ENCODE measurements at regions not wholly inside any gene's neighbourhood (a gene's known extent, or its start where the extent isn't known, plus 50 kb on each side); places are given as distances from the start of the nearest gene placed in this dataset.

GRCh38 chr13:47121092-47121763 lies 224.4 kb upstream of the HTR2A start:
- H3K9ac ChIP-seq (ENCODE audit: insufficient read depth, low read length, poor library complexity, severe bottlenecking), result no peak overlapping the region
- no peak overlapping the region for H3K4me3 ChIP-seq (replicated peaks in 1 of 3; ENCODE audit: low read depth in 2 of 3, low read length in 3 of 3)
- intact Hi-C loops (cut with micrococcal nuclease), result no loop called here
- no peaks in the 10 kb centered on the region for H3K9me3 ChIP-seq (replicated peaks in 1 of 2; ENCODE audit: control insufficient read depth in 1 of 2, insufficient read depth in 1 of 2, low read length in 2 of 2)
- no peaks in the 10 kb centered on the region for H3K36me3 ChIP-seq (replicated peaks in 1 of 2; ENCODE audit: control insufficient read depth in 1 of 2, insufficient read depth in 2 of 2, low read length in 2 of 2)
- WGBS (ENCODE audit: insufficient coverage), result no CpG with 5 or more reads among the region's 1 CpG
- Mint-ChIP-seq H3K9me3 (peaks cover 0 to 4% (median 0%) of the 10 kb centered on the region in 7 donors), H3K27me3 (ENCODE audit: low read depth in 3 of 3) (peaks cover 0 to 2% (median 0%) of the 10 kb centered on the region in 3 donors), H3K4me1 (no peaks in the 10 kb centered on the region), H3K36me3 (no peaks in the 10 kb centered on the region), H3K27ac (no peak overlapping the region), H3K4me3 (no peak overlapping the region)
- H3K27me3 ChIP-seq (ENCODE audit: control insufficient read depth in 2 of 2, insufficient read depth in 2 of 2, low read length in 2 of 2), result no peaks in the 10 kb centered on the region
- H3K4me2 ChIP-seq (replicated peaks; ENCODE audit: extremely low read depth, low read length, poor library complexity, severe bottlenecking), result no peak overlapping the region
- no peak overlapping the region for H2AFZ ChIP-seq (ENCODE audit: insufficient read depth, low read depth, low read length, poor library complexity, severe bottlenecking)
- no peaks in the 10 kb centered on the region for H4K20me1 ChIP-seq (ENCODE audit: insufficient read depth, low read length)
- DNase-seq, result no peak
- no peaks in the 10 kb centered on the region for H3K79me2 ChIP-seq (ENCODE audit: insufficient read depth, low read length)
- H3K27ac ChIP-seq (ENCODE audit: low read depth in 1 of 2, low read length in 2 of 2), result no peak overlapping the region
- no peaks in the 10 kb centered on the region for H3K4me1 ChIP-seq (ENCODE audit: control insufficient read depth in 1 of 2, insufficient read depth in 2 of 2, low read length in 2 of 2)
- no peak for TF ChIP-seq CTCF (IDR thresholded peaks at IDR 0.05)

GRCh38 chr13:47120282-47120681 lies 223.4 kb upstream of the HTR2A start:
- no peak overlapping the region for H3K27ac ChIP-seq (ENCODE audit: low read depth in 1 of 2, low read length in 2 of 2)
- intact Hi-C loops (cut with micrococcal nuclease), result no loop called here
- H3K9me3 ChIP-seq (replicated peaks in 1 of 2; ENCODE audit: control insufficient read depth in 1 of 2, insufficient read depth in 1 of 2, low read length in 2 of 2), result no peaks in the 10 kb centered on the region
- no peak overlapping the region for H2AFZ ChIP-seq (ENCODE audit: insufficient read depth, low read depth, low read length, poor library complexity, severe bottlenecking)
- TF ChIP-seq CTCF (IDR thresholded peaks at IDR 0.05), result no peak
- Mint-ChIP-seq H3K36me3 (no peaks in the 10 kb centered on the region), H3K9me3 (peaks cover 0 to 5% (median 0%) of the 10 kb centered on the region in 7 donors), H3K27me3 (ENCODE audit: low read depth in 3 of 3) (peaks cover 0 to 4% (median 0%) of the 10 kb centered on the region in 3 donors), H3K27ac (no peak overlapping the region), H3K4me1 (no peaks in the 10 kb centered on the region), H3K4me3 (no peak overlapping the region)
- H3K4me3 ChIP-seq (replicated peaks in 1 of 3; ENCODE audit: low read depth in 2 of 3, low read length in 3 of 3), result no peak overlapping the region
- H3K9ac ChIP-seq (ENCODE audit: insufficient read depth, low read length, poor library complexity, severe bottlenecking), result no peak overlapping the region
- H3K79me2 ChIP-seq (ENCODE audit: insufficient read depth, low read length), result no peaks in the 10 kb centered on the region
- H3K4me2 ChIP-seq (replicated peaks; ENCODE audit: extremely low read depth, low read length, poor library complexity, severe bottlenecking), result no peak overlapping the region
- no peaks in the 10 kb centered on the region for H3K27me3 ChIP-seq (ENCODE audit: control insufficient read depth in 2 of 2, insufficient read depth in 2 of 2, low read length in 2 of 2)
- H4K20me1 ChIP-seq (ENCODE audit: insufficient read depth, low read length), result no peaks in the 10 kb centered on the region
- H3K4me1 ChIP-seq (ENCODE audit: control insufficient read depth in 1 of 2, insufficient read depth in 2 of 2, low read length in 2 of 2), result no peaks in the 10 kb centered on the region
- WGBS (ENCODE audit: insufficient coverage), result 91% methylated on average over 3 of the region's 5 CpGs
- no peaks in the 10 kb centered on the region for H3K36me3 ChIP-seq (replicated peaks in 1 of 2; ENCODE audit: control insufficient read depth in 1 of 2, insufficient read depth in 2 of 2, low read length in 2 of 2)
- DNase-seq, result no peak
